ENCODE measurements at regions not wholly inside any gene's neighbourhood (a gene's known extent, or its start where the extent isn't known, plus 50 kb on each side); places are given as distances from the start of the nearest gene placed in this dataset.

DNA sequence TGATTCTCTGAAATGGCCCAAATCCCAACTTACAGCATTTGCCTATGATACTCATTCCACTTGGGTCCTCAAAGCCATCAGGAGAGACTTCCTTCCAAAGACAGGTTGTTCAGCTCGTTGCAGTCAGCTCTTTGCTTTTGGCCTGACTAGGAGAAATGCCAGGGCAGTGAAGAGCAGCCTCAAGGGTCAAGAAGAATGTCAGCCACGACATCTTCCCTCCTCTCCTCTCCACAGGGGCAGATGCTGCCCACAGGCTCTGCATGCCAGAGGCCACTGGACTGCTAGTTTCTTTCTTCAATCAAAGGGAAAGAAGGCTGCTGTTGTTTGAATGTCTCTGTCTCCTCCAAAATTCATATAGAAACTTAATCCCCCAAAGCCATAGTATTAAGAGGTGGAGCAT is 201.7 kb upstream of the PFN2 start:
- TF ChIP-seq, protein P1, sequence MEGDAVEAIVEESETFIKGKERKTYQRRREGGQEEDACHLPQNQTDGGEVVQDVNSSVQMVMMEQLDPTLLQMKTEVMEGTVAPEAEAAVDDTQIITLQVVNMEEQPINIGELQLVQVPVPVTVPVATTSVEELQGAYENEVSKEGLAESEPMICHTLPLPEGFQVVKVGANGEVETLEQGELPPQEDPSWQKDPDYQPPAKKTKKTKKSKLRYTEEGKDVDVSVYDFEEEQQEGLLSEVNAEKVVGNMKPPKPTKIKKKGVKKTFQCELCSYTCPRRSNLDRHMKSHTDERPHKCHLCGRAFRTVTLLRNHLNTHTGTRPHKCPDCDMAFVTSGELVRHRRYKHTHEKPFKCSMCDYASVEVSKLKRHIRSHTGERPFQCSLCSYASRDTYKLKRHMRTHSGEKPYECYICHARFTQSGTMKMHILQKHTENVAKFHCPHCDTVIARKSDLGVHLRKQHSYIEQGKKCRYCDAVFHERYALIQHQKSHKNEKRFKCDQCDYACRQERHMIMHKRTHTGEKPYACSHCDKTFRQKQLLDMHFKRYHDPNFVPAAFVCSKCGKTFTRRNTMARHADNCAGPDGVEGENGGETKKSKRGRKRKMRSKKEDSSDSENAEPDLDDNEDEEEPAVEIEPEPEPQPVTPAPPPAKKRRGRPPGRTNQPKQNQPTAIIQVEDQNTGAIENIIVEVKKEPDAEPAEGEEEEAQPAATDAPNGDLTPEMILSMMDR (IDR thresholded peaks at IDR 0.05): no peak
- no peak for TF ChIP-seq ZFX (IDR thresholded peaks at IDR 0.05; ENCODE audit: borderline replicate concordance)
- no peak overlapping the region for H3K27ac ChIP-seq

DNA sequence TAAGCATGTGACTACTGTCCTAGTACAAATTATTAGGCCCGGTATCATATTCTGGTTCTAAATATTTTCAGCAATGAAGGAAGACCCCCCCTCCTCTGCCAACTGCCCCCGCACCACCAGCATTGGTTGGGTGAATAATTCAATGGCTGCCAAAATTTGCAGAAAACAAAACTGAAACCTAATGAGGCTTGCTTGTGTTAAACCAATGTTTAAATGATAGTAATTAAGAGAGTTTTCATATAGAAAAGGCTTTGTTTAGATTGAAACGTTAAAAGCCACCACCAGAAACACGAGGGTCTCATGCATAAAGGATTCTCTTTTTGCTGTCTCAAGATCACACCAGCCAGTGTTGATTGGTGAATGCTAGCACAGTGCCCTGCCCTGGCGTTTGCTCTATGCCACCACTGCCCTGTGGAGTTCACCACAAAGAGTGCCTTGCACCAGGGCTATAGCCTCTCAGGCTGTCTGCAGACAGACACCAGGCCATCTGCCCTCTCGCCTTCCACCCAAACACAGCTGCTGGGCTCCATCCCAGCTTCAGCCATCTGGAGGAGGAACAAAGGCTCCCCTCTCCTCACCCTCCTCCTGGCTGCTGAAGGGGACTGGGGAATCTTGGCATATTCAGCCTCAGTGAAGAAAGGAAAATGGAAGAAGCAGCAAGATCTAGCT is 200.3 kb upstream of the PFN2 start:
- TF ChIP-seq ZFX (IDR thresholded peaks at IDR 0.05; ENCODE audit: borderline replicate concordance): no peak
- TF ChIP-seq, protein P1 (IDR thresholded peaks at IDR 0.05): no peak
- H3K27ac ChIP-seq: no peak overlapping the region

DNA sequence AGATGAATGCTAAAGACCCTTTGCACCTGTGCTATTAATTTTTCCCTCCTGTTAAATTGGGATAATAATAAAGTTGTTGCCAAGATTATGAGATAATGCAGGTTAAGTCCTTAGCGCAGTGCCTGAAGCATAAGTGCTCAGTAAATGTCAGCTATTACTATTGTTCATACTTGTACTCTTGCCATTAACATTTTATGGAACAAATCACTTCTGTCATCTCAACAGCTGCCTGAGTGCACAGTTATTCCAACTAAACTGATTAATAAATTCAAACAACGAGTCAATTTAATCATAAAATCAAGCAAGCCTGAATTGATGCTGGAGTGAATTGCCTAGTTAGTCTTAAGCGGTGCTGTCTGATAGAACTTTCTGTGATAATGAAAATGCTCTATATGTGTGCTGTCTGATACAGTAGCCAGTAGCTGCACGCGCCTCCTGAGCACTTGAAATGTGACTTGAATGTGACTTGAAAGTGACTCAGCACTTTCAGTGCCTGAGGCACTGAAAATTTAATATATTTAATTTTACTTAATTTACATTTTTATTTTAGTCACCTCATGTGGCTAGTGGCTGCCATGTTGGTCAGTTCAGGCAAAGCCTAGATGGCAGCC is 198.7 kb upstream of the PFN2 start:
- TF ChIP-seq ZFX (IDR thresholded peaks at IDR 0.05; ENCODE audit: borderline replicate concordance): no peak
- TF ChIP-seq, protein P1 (IDR thresholded peaks at IDR 0.05): no peak
- no peak overlapping the region for H3K27ac ChIP-seq

DNA sequence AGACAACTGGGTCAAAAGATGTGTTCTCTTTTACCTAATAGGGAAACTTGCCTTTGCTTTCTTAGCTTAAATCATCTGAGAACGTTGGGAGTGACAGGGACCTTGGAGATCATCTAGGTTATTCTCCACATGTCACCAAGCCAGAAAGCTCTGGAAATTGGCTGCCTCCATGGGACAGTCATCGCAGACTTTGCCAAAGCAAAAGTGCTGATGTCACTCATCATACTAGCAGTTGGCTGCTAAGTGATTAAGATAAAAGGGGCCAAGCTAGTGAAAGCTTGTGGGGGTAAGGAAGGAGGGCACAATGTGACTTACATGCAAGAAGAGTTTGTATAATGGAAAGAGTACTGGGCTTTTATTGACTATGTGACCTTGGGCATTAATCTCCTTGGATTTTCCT is 198.0 kb upstream of the PFN2 start:
- H3K27ac ChIP-seq: no peak overlapping the region
- TF ChIP-seq, protein P1 (IDR thresholded peaks at IDR 0.05): no peak
- no peak for TF ChIP-seq ZFX (IDR thresholded peaks at IDR 0.05; ENCODE audit: borderline replicate concordance)

DNA sequence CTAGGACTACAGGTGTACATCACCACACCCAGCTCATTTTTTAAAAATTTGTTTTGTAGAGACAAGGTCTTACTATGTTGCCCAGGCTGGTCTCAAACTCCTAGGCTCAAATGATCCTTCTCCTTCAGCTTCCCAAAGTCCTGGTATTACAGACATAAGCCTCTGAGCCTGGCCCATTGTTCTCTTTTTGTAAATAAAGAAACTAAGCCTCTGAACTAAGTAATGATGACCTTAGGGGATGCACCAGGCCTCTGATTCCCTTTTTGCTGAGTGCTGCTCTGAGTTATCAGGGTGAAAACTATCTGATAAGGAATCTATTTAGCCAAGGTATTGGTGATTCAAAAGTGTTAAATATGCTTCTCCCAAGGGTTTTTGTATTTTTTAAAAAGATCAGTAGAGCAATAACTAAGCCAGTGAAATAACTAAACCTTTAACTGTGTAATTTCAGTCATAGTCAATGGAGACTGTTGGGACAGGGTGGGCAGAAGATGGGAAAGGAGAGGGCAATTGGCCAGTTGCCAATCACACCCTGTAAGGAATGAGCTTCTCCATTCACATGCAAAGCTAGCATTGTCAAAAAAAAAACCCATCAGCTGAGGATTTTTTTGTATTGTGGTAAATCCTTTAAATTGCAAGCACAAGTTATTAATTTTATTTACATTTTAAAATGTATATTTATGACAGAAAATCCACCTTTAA is 194.8 kb upstream of the PFN2 start:
- H3K27ac ChIP-seq: no peak overlapping the region
- TF ChIP-seq, protein P1 (IDR thresholded peaks at IDR 0.05): no peak
- no peak for TF ChIP-seq ZFX (IDR thresholded peaks at IDR 0.05; ENCODE audit: borderline replicate concordance)

DNA sequence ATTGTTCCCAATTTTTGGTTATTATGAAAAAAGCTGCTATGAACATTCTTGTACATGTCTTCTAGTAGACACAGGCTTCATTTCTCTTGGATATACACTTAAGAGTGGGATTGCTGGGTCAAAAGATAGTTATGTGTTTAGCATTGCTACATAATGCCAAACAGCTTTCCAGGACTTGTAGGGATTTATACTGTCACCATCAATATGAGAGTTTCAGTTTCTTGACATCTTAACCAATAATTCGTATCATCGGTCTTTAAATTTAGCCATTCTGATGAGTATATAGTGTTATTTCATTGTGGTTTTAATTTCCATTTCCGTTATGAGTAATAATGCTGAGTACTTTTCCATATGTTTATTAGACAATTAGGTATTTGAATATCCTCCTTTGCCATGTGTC is 190.3 kb upstream of the PFN2 start:
- no peak overlapping the region for H3K27ac ChIP-seq
- no peak for TF ChIP-seq ZFX (IDR thresholded peaks at IDR 0.05; ENCODE audit: borderline replicate concordance)
- TF ChIP-seq, protein P1 (IDR thresholded peaks at IDR 0.05): no peak

Data from 22Rv1 (cell line).